Hepatocyte (in vitro differentiated cells): ENCODE measurements at regions not wholly inside any gene's neighbourhood (a gene's known extent, or its start where the extent isn't known, plus 50 kb on each side); places are given as distances from the start of the nearest gene placed in this dataset.
"Not testable (repeated sequence)": the region's sequence is repeated elsewhere in the genome, so short reads cannot be mapped to it uniquely, and the experiment has no call there.

Experiments used
- DNase-seq: peaks from one replicate; pipeline ENCODE4 v3.0.0-alpha.2; 2016; ENCODE audit warnings: low spot score
- H2AFZ ChIP-seq: fragments of 200-600 bp; sonication (generic); 2 replicates; pipeline ENCODE4 v1.6.0; 2016; ENCODE audit warnings: antibody characterized with exemption, mild to moderate bottlenecking
- H3K27ac ChIP-seq: fragments of 200-600 bp; sonication (generic); 2 replicates; pipeline ENCODE4 v1.5.1; 2016; ENCODE audit warnings: mild to moderate bottlenecking
- H3K27me3 ChIP-seq: fragments of 200-600 bp; sonication (generic); 2 replicates; pipeline ENCODE4 v1.6.1; 2016
- H3K36me3 ChIP-seq: fragments of 200-600 bp; sonication (generic); replicated peaks from 2 replicates; pipeline ENCODE4 v1.5.1; 2016; ENCODE audit warnings: low read depth; ENCODE audit not compliant: insufficient read depth
- H3K4me1 ChIP-seq: fragments of 200-600 bp; sonication (generic); 2 replicates; pipeline ENCODE4 v1.5.1; 2016; ENCODE audit warnings: mild to moderate bottlenecking, moderate library complexity; ENCODE audit not compliant: insufficient read depth
- H3K4me2 ChIP-seq: fragments of 200-600 bp; sonication (generic); 2 replicates; pipeline ENCODE4 v1.6.0; 2016
- H3K4me3 ChIP-seq: fragments of 200-600 bp; sonication (generic); 2 replicates; pipeline ENCODE4 v1.5.1; 2016; ENCODE audit warnings: mild to moderate bottlenecking
- H3K79me2 ChIP-seq: fragments of 200-600 bp; sonication (generic); 2 replicates; pipeline ENCODE4 v1.6.0; 2017; ENCODE audit warnings: mild to moderate bottlenecking
- H3K9me2 ChIP-seq: fragments of 200-600 bp; sonication (generic); replicated peaks from 2 replicates; pipeline ENCODE4 v1.6.0; 2017; ENCODE audit warnings: mild to moderate bottlenecking; ENCODE audit not compliant: insufficient read depth
- H3K9me3 ChIP-seq: fragments of 200-600 bp; sonication (generic); 2 replicates; pipeline ENCODE4 v1.5.1; 2016; ENCODE audit warnings: low read depth, mild to moderate bottlenecking
- H4K20me1 ChIP-seq: fragments of 200-600 bp; sonication (generic); 2 replicates; pipeline ENCODE4 v1.6.0; 2016; ENCODE audit warnings: mild to moderate bottlenecking; ENCODE audit not compliant: insufficient read depth, poor library complexity, severe bottlenecking
- CTCF ChIP-seq: fragments of 200-600 bp; sonication (generic); IDR thresholded peaks from 2 replicates; pipeline ENCODE4 v1.5.1; 2016; ENCODE audit warnings: antibody characterized with exemption, mild to moderate bottlenecking; ENCODE audit not compliant: poor library complexity
- EZH2 ChIP-seq: fragments of 200-600 bp; sonication (generic); IDR thresholded peaks from 2 replicates; pipeline ENCODE4 v1.6.1; 2016; ENCODE audit warnings: antibody characterized with exemption, mild to moderate bottlenecking, borderline replicate concordance
- EZH2phosphoT487 ChIP-seq: fragments of 200-600 bp; sonication (generic); IDR thresholded peaks from one replicate; pipeline ENCODE4 v1.6.1; 2018; ENCODE audit warnings: antibody characterized with exemption, mild to moderate bottlenecking, low read depth, moderate library complexity; ENCODE audit not compliant: unreplicated experiment, severe bottlenecking
- WGBS: methylation state at CpG from one replicate; pipeline ENCODE4 v1.1.6; 2016; ENCODE audit warnings: low lambda C conversion rate; ENCODE audit errors: missing lambda C conversion rate; 5-methylcytosine and 5-hydroxymethylcytosine counted together

DNA sequence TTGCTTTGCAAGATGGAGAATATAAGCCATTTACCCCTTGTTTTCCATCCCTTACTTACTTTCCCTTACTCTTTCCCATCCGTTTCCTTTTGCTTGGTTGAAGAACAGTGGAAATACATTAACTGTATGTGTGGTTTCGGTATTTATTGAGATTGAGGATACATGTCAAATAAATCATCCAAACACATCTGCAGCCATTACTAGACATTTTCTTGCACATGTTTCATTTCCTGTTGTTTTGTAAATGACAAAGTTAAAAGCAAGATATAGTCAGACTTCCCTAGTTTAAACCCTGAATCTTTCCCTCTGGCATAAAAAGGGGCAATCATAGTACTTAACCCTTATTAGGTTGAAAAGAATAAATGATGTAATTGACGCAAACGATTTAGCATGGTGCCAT lies 82.1 kb upstream of the BCHE start:
- Histone ChIP-seq H3K36me3 (no peaks in the 10 kb centered on the region), H3K4me2 (no peak overlapping the region), H3K9me2 (no peaks in the 10 kb centered on the region), H3K9me3 (no peaks in the 10 kb centered on the region), H3K79me2 (no peaks in the 10 kb centered on the region), H3K27ac (no peak overlapping the region), H4K20me1 (no peaks in the 10 kb centered on the region), H3K4me3 (no peak overlapping the region), H3K4me1 (no peaks in the 10 kb centered on the region), H3K27me3 (no peaks in the 10 kb centered on the region), H2AFZ (no peak overlapping the region)
- no peak for DNase-seq
- WGBS = 55% methylated on average over 4 of the region's 4 CpGs
- TF ChIP-seq EZH2phosphoT487 (no peak), EZH2 (no peak), CTCF (no peak)

DNA sequence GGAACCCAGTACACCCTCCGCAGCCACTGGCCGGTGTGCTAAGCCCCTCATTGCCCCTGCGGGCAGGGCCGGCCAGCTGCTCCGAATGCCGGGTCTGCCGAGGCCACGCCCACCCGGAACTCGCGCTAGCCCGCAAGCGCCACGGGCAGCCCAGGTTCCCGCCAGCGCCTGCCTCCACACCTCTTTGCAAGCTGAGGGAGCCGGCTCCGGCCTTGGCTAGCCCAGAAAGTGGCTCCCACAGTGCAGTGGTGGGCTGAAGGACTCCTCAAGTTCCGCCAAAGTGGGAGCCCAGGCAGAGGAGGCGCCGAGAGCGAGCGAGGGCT lies 81.4 kb upstream of the BCHE start:
- Histone ChIP-seq H3K4me2 (no peak overlapping the region), H4K20me1 (no peaks in the 10 kb centered on the region), H3K27me3 (no peaks in the 10 kb centered on the region), H3K9me3 (no peaks in the 10 kb centered on the region), H3K9me2 (no peaks in the 10 kb centered on the region), H3K27ac (no peak overlapping the region), H3K79me2 (no peaks in the 10 kb centered on the region), H2AFZ (no peak overlapping the region), H3K4me1 (no peaks in the 10 kb centered on the region), H3K36me3 (no peaks in the 10 kb centered on the region), H3K4me3 (no peak overlapping the region)
- WGBS = 94% methylated on average over 21 of the region's 23 CpGs
- no peak for DNase-seq
- TF ChIP-seq CTCF (no peak), EZH2phosphoT487 (no peak), EZH2 (no peak)

DNA sequence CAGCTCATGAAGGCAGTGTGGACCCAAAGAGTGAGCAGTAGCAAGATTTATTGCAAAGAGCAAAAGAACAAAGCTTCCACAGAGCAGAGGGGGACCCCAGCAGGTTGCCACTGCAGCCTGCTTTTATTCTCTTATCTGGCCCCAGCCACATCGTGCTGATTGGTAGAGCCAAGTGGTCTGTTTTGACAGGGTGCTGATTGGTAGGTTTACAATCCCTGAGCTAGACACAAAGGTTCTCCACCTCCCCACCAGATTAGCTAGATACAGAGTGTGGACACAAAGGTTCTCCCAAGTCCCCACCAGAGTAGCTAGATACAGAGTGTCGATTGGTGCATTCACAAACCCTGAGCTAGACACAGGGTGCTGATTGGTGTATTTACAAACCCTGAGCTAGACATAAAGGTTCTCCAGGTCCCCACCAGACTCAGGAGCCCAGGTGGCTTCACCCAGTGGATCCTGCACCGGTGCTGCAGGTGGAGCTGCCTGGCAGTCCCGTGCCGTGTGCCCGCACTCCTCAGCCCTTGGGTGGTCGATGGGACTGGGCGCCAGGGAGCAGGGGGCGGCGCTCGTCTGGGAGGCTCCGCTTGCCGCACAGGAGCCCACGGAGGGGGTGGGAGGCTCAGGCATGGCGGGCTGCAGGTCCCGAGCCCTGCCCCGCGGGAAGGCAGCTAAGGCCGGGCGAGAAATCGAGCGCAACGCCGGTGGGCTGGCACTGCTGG lies 80.9 kb upstream of the BCHE start:
- not testable (repeated sequence) for H3K27ac ChIP-seq, H3K27me3 ChIP-seq, H3K4me1 ChIP-seq, H3K4me3 ChIP-seq, H3K4me2 ChIP-seq, H2AFZ ChIP-seq, H3K36me3 ChIP-seq, H4K20me1 ChIP-seq, H3K79me2 ChIP-seq, DNase-seq, H3K9me2 ChIP-seq, H3K9me3 ChIP-seq
- WGBS = 98% methylated on average over 23 of the region's 24 CpGs

DNA sequence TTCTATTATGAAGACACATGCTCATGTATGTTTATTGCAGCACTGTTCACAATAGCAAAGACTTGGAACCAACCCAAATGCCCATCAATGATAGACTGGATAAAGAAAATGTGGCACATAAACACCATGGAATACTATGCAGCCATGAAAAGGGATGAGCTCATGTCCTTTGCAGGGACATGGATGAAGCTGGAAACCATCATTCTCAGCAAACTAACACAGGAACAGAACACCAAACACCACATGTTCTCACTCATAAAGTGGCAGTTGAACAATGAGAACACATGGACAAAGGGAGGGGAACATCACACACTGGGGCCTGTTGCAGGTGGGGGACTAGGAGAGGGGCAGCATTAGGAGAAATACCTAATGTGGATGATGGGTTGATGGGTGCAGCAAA lies 77.9 kb upstream of the BCHE start:
- not testable (repeated sequence) for DNase-seq, H3K27me3 ChIP-seq, H3K4me1 ChIP-seq, H3K79me2 ChIP-seq, H3K9me3 ChIP-seq, H3K27ac ChIP-seq, H4K20me1 ChIP-seq, H3K4me3 ChIP-seq, H3K4me2 ChIP-seq, H3K36me3 ChIP-seq, H2AFZ ChIP-seq, H3K9me2 ChIP-seq
